SKM-1 treated with dmso at 0.1 percent for 144 hours (cell line): ENCODE measurements at regions not wholly inside any gene's neighbourhood (a gene's known extent, or its start where the extent isn't known, plus 50 kb on each side); places are given as distances from the start of the nearest gene placed in this dataset.

Experiments used
- DNase-seq: peaks from one replicate; lab custom pipeline; 2025; ENCODE audit not compliant: unreplicated experiment; lab: John Stamatoyannopoulos, UW

GRCh38 chr20:48191200-48191599 is 405.9 kb upstream of the SULF2 start:
- DNase-seq = no peak

DNA sequence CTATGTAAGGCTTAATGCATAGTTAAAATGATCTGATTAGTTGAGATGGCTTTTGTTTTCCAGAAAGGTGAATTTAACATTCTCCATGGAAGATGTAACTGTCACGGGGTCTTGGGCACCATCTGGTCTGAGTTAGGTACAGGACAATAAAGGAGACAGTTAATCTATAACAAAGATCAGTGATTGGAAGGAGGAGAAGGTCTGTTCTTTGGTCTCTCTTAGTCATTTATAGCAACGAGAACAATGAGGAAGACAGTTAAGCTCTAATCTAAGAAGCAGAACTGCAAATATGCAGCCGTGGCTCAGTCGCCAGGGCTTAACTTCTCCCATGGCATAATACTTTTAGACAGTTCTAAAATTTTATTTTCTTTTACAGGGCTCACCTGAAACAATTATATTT is 405.5 kb upstream of the SULF2 start:
- DNase-seq = no peak

DNA sequence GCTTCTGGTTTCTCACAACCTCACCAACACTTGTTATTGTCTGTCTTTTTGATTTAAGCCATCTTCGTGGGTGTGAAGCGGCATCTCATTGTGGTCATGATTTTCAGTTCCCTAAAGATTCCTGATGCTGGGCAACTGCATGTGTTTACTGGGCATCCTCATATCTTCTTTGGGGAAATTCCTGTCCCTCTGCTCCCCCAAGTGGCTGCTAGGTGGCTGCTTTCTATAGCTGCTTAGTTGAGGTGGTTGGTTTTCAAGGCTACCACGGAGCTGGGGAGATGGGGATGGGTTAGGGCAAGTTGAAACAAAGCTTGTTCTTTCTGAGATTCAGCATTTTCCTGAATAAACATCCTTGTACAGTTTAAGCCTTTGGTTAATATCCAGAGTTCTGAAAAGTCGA is 403.9 kb upstream of the SULF2 start:
- DNase-seq = no peak

DNA sequence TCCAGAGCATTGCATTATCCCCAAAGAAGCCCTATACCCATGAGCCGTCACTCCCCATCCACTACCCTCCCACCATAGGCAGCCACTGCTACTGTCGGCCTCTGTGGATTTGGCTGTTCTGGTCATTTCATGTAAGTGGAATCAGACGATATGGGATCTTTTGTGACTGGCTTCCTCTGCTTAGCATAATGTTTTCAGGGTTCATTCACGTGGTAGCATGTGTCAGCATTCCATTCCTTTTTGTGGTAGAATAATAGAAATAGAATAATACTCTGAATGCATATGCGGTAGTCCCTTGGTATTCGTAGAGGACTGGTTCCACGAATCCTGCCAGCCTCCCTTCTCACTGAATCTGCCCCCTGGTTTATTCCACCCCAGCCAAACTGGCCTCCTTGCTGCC is 402.6 kb upstream of the SULF2 start:
- no peak for DNase-seq

GRCh38 chr20:48186915-48187314 is 401.6 kb upstream of the SULF2 start:
- DNase-seq = no peak

DNA sequence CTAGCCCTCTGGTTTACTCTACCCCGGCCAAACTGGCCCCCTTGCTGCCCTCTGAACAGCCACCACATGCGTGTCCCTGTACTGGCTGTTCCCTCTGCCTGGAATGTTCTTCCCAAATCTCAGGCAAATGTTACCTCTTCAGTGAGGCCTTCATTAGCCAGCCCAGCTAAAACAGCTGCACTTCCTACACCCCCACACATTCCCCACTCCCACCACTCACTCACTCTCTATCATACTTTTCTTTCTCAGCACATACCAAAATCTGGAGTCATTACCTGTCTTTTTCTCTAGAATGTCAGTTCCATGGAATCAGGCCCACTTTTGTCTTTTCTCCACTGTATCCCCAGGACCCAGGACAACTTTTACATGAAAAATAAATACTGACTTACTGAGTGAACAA is 401.2 kb upstream of the SULF2 start:
- no peak for DNase-seq

GRCh38 chr20:48184229-48184628 is 398.9 kb upstream of the SULF2 start:
- DNase-seq = no peak

DNA sequence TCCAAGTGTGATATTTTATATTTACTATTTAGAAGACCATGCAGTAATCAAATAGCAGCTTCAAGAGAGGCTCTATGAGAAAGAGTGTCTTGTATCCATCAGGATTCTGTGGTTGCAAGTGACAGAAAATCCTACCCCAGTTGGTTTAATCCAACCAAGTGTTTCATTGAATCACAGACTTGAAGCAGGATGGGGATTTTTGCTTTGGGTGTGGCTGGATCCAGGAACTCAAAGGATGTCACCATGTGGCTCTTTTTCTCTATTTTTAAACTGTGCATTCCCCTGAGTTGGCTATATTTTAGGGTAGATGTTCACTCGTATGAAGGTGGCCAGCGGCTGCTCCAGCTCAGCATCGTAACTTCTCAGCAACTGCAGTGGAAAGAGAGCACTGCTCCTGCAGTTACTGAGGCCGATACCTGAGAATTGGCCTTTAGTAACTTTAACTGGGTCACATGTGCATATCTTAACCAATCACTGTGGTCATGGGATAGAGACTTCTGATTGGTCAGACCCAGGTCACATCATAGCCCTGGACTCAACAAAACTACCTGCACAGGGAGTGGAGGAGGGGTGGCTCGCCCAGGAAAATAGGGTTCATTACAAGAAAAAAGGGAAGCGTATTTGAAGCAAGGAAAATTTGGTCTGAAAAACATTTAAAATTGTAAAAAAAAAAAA is 396.1 kb upstream of the SULF2 start:
- DNase-seq = no peak

GRCh38 chr20:48180618-48181017 is 395.3 kb upstream of the SULF2 start:
- no peak for DNase-seq

GRCh38 chr20:48180024-48180423 is 394.7 kb upstream of the SULF2 start:
- no peak for DNase-seq

- DNase-seq = no peak
Observed at GRCh38 chr20:48178633-48179032, 393.4 kb upstream of the SULF2 start.

GRCh38 chr20:48177058-48177457 is 391.8 kb upstream of the SULF2 start:
- no peak for DNase-seq

DNA sequence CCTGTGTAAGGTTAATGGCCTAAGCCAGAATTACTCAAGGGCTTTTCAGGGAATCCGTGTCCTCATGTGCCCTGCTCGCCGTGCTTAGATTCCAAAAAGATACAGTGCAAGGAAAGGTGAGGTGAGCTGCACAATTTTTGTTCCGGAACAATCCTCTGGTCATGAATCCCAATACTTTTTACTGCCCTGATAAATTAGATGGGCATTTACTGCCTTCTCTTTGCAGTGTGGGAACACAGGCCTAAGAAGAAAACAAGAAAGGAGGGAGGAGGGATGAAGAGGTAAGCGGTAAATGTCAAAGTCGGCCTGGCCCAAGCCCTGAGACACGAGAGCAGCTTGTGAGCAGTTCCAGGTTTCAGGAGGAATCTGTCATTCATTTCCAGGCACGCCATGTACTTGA is 390.9 kb upstream of the SULF2 start:
- no peak for DNase-seq

GRCh38 chr20:48175261-48175660 is 390.0 kb upstream of the SULF2 start:
- DNase-seq = no peak

- no peak for DNase-seq
Observed at GRCh38 chr20:48172357-48172702, 387.0 kb upstream of the SULF2 start.

- DNase-seq = no peak
Observed at GRCh38 chr20:48171626-48172356, 386.5 kb upstream of the SULF2 start.

DNA sequence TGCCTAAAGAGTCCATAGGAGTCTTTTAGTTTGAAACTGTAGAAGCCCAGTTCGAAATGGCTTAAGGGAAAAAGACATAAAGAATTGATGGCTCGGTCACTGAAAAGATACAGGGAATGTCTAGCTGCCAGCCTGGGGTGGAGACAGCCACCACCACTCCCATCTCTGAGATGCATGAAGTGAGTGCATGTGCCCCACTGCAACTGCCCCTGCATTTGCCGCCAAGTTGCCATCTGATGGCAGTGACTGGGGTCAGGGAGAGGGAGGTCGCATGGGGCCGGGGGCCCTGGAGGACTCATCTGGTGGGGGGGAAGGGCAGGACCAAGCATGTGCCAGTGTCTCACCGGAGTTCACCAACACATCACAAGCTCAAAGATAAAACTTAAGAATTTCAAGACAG is 385.8 kb upstream of the SULF2 start:
- no peak for DNase-seq

DNA sequence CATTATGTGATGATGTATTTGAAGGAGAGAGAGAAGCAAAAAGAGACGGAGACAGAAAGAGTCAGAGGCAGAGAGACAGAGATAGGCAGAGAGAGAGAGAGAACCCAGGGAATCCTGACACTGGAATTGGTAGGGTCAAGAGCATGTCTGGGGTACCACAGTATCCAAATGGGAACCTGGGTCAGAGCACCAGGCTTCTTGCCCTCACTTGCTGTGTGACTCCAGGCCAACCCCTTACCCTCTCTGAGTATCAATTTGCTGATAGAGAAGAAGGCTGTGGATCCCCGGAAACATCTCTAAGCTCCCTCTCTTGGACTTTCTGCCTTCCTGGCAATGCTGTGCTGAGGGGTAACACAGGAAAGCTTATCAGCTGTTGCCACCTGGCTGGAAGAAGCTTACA is 385.3 kb upstream of the SULF2 start:
- no peak for DNase-seq

GRCh38 chr20:48169650-48170225 is 384.5 kb upstream of the SULF2 start:
- DNase-seq = no peak

GRCh38 chr20:48166082-48166835 is 381.0 kb upstream of the SULF2 start:
- no peak for DNase-seq

- no peak for DNase-seq
Observed at GRCh38 chr20:48165401-48165685, 380.1 kb upstream of the SULF2 start.
